ENCODE measurements at regions not wholly inside any gene's neighbourhood (a gene's known extent, or its start where the extent isn't known, plus 50 kb on each side); places are given as distances from the start of the nearest gene placed in this dataset.
A peak's percentile ranks its signal among the peaks of the same experiment; 100 is the strongest.
"Not testable (repeated sequence)": the region's sequence is repeated elsewhere in the genome, so short reads cannot be mapped to it uniquely, and the experiment has no call there.

- DNase-seq = not testable (repeated sequence)
Measured at GRCh38 chr12:84018556-84019179, 893.9 kb downstream of the SLC6A15 start.

GRCh38 chr12:84016956-84017355 is 895.6 kb downstream of the SLC6A15 start:
- DNase-seq = no peak

GRCh38 chr12:83997423-83997822 is 915.2 kb downstream of the SLC6A15 start:
- DNase-seq = no peak

GRCh38 chr12:83996671-83997070 is 915.9 kb downstream of the SLC6A15 start:
- DNase-seq = peak; percentile 6

- DNase-seq = peak; percentile 4
Measured at GRCh38 chr12:83985084-83985483, 927.5 kb downstream of the SLC6A15 start.

GRCh38 chr12:83980398-83980797 is 932.2 kb downstream of the SLC6A15 start:
- no peak for DNase-seq

GRCh38 chr12:83979785-83980184 is 932.8 kb downstream of the SLC6A15 start:
- no peak for DNase-seq

GRCh38 chr12:83971781-83972180 is 940.8 kb downstream of the SLC6A15 start:
- peak; percentile 36 for DNase-seq

- DNase-seq = no peak
Measured at GRCh38 chr12:83960767-83961166, 951.8 kb downstream of the SLC6A15 start.

GRCh38 chr12:83958997-83959396 is 953.6 kb downstream of the SLC6A15 start:
- peak; percentile 5 for DNase-seq

GRCh38 chr12:83954956-83955601 is 957.5 kb downstream of the SLC6A15 start:
- no peak for DNase-seq

GRCh38 chr12:83954071-83954789 is 958.4 kb downstream of the SLC6A15 start:
- no peak for DNase-seq

GRCh38 chr12:83945871-83946270 is 966.7 kb downstream of the SLC6A15 start:
- peak; percentile 71 for DNase-seq

GRCh38 chr12:83939718-83940117 is 972.9 kb downstream of the SLC6A15 start:
- no peak for DNase-seq

- DNase-seq = no peak
Measured at GRCh38 chr12:83933615-83934014, 979.0 kb downstream of the SLC6A15 start.

- DNase-seq = no peak
Measured at GRCh38 chr12:83932011-83932410, 980.6 kb downstream of the SLC6A15 start.

- DNase-seq = no peak
Measured at GRCh38 chr12:83931451-83931850, 981.1 kb downstream of the SLC6A15 start.

GRCh38 chr12:83929792-83930191 is 982.8 kb downstream of the SLC6A15 start:
- DNase-seq = not testable (repeated sequence)

- DNase-seq = no peak
Measured at GRCh38 chr12:83920821-83921547, 991.6 kb downstream of the SLC6A15 start.

- no peak for DNase-seq
Measured at GRCh38 chr12:83919081-83919480, 993.5 kb downstream of the SLC6A15 start.

GRCh38 chr12:83904175-83904574 is 1008.4 kb downstream of the SLC6A15 start:
- no peak for DNase-seq

- DNase-seq = no peak
Measured at GRCh38 chr12:83896416-83896815, 1016.2 kb downstream of the SLC6A15 start.

- no peak for DNase-seq
Measured at GRCh38 chr12:83893101-83893500, 1019.5 kb downstream of the SLC6A15 start.

All from fibroblast of skin of right quadriceps (primary cell).